ENCODE measurements at regions not wholly inside any gene's neighbourhood (a gene's known extent, or its start where the extent isn't known, plus 50 kb on each side); places are given as distances from the start of the nearest gene placed in this dataset.

DNA sequence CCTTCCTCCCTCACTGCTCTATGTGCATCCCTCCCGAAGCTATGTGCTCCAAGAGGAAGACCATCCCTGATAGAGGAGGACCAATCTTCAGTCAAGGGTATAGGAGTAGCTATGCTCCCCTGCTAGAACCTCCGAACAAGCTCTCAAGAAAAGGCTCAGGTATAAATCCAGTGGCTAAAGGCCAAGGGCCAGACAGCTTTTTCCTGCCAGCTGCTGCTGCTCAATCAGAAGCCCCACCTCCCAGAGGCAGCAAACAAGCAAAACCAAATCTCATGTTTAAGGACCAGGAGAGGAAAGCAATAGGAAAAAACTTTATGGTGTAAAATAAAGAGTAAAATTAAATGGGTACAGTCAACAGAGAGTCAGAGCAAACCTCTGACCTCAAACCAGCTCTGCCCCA, 187.2 kb downstream of the FGFR2 start:
- TF ChIP-seq SRF (IDR thresholded peaks at IDR 0.05; ENCODE audit: low read depth): no peak
- no peak for TF ChIP-seq CTCF (IDR thresholded peaks at IDR 0.05 in 2 of 3, conservative IDR thresholded peaks at IDR 0.05 in 1 of 3; ENCODE audit: borderline replicate concordance in 1 of 3, insufficient read depth in 1 of 3, low read depth in 2 of 3, low read length in 2 of 3)
- no peak for TF ChIP-seq ZFX (IDR thresholded peaks at IDR 0.05)
- TF ChIP-seq, protein P1, sequence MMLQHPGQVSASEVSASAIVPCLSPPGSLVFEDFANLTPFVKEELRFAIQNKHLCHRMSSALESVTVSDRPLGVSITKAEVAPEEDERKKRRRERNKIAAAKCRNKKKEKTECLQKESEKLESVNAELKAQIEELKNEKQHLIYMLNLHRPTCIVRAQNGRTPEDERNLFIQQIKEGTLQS (IDR thresholded peaks at IDR 0.05): no peak
- no peak for TF ChIP-seq ELF1 (IDR thresholded peaks at IDR 0.05; ENCODE audit: borderline replicate concordance, low read depth)
- no peak for TF ChIP-seq POLR2AphosphoS5 (IDR thresholded peaks at IDR 0.05; ENCODE audit: low read depth, low read length)
- no peak for TF ChIP-seq CEBPB (IDR thresholded peaks at IDR 0.05; ENCODE audit: low read depth)
